Gastroesophageal sphincter (tissue), 3 donors: ENCODE measurements at regions not wholly inside any gene's neighbourhood (a gene's known extent, or its start where the extent isn't known, plus 50 kb on each side); places are given as distances from the start of the nearest gene placed in this dataset.

ENCODE experiments used
- EP300 ChIP-seq: sonication (generic); formaldehyde crosslinking; IDR thresholded peaks from one replicate; pipeline ENCODE4 v1.6.1; 2017; ENCODE audit warnings: antibody characterized with exemption, mild to moderate bottlenecking
- POLR2A ChIP-seq, 2 donors: fragments of 450-650 bp; IDR thresholded peaks; one replicate each; pipeline ENCODE4 v1.6.1; 2017; ENCODE audit warnings: antibody characterized with exemption in 2 of 2, mild to moderate bottlenecking in 2 of 2, moderate library complexity in 1 of 2
- POLR2AphosphoS5 ChIP-seq: sonication (generic); formaldehyde crosslinking; IDR thresholded peaks from one replicate; pipeline ENCODE4 v1.6.1; 2017; ENCODE audit warnings: antibody characterized with exemption
- TF ChIP-seq, protein P1 (sequence below), 4 experiments: fragments of 200-600 bp in 2 of 4; fragments of 450-650 bp in 2 of 4; sonication (generic) in 1 of 4; IDR thresholded peaks; one replicate each; pipeline ENCODE4 v1.5.1; 2017 to 2019; ENCODE audit warnings: antibody characterized with exemption in 4 of 4, mild to moderate bottlenecking in 2 of 4, moderate library complexity in 2 of 4

DNA sequence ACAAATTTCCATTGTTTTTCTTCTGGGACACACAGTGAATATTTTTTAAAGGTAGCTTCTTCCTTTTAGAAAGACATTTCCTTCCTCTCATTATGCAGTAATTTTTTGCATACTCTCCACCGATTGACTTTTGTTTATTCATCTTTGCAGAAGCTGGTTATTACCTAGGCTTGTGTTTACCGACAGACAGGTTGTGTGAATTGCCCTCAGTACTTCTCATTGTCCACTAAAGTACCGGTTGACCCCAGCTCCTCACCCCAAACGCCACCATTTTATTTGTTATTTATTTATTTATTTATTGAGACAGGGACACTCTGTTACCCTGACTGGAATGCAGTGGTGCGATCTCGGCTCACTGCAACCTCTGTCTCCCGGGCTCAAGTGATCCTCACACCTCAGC lies 63.4 kb upstream of the MYL2 start:
- no peak for TF ChIP-seq POLR2AphosphoS5
- TF ChIP-seq, protein P1, sequence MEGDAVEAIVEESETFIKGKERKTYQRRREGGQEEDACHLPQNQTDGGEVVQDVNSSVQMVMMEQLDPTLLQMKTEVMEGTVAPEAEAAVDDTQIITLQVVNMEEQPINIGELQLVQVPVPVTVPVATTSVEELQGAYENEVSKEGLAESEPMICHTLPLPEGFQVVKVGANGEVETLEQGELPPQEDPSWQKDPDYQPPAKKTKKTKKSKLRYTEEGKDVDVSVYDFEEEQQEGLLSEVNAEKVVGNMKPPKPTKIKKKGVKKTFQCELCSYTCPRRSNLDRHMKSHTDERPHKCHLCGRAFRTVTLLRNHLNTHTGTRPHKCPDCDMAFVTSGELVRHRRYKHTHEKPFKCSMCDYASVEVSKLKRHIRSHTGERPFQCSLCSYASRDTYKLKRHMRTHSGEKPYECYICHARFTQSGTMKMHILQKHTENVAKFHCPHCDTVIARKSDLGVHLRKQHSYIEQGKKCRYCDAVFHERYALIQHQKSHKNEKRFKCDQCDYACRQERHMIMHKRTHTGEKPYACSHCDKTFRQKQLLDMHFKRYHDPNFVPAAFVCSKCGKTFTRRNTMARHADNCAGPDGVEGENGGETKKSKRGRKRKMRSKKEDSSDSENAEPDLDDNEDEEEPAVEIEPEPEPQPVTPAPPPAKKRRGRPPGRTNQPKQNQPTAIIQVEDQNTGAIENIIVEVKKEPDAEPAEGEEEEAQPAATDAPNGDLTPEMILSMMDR (IDR thresholded peaks at IDR 0.05), result no peak
- no peak for TF ChIP-seq POLR2A (IDR thresholded peaks at IDR 0.05)
- no peak for TF ChIP-seq EP300
